GM23338 (cell line): ENCODE measurements at regions not wholly inside any gene's neighbourhood (a gene's known extent, or its start where the extent isn't known, plus 50 kb on each side); places are given as distances from the start of the nearest gene placed in this dataset.

Experiments used
- ATAC-seq: fragments of 200-7000 bp; cut with Tn5 transposase; 3 replicates; pipeline ENCODE4 v1.9.1; 2020
- DNase-seq: peaks from one replicate; pipeline ENCODE4 v3.0.0-alpha.2; 2015; ENCODE audit warnings: low spot score
- H2AFZ ChIP-seq: fragments of 200-600 bp; sonication (generic); 2 replicates; pipeline ENCODE4 v1.8.0; 2016; ENCODE audit warnings: antibody characterized with exemption, mild to moderate bottlenecking, moderate library complexity
- H3F3A ChIP-seq: fragments of 200-600 bp; sonication (generic); replicated peaks from 2 replicates; pipeline ENCODE4 v1.8.0; 2017; ENCODE audit warnings: antibody characterized with exemption, mixed run types, low read depth
- H3K27ac ChIP-seq: fragments of 200-600 bp; sonication (generic); 2 replicates; pipeline ENCODE4 v1.6.1; 2016; ENCODE audit warnings: low read depth
- H3K27me3 ChIP-seq: fragments of 200-600 bp; sonication (generic); 2 replicates; pipeline ENCODE4 v1.8.0; 2016; ENCODE audit warnings: mild to moderate bottlenecking, mixed run types, moderate library complexity; ENCODE audit not compliant: insufficient read depth
- H3K36me3 ChIP-seq: fragments of 200-600 bp; sonication (generic); 2 replicates; pipeline ENCODE4 v1.8.0; 2016; ENCODE audit warnings: mild to moderate bottlenecking; ENCODE audit not compliant: insufficient read depth
- H3K4me1 ChIP-seq: fragments of 200-600 bp; sonication (generic); 2 replicates; pipeline ENCODE4 v1.8.0; 2016; ENCODE audit warnings: mild to moderate bottlenecking, moderate library complexity; ENCODE audit not compliant: insufficient read depth
- H3K4me2 ChIP-seq: fragments of 200-600 bp; sonication (generic); 2 replicates; pipeline ENCODE4 v1.7.1; 2017; ENCODE audit warnings: mixed run types
- H3K4me3 ChIP-seq: fragments of 200-600 bp; sonication (generic); 2 replicates; pipeline ENCODE4 v1.6.1; 2016; ENCODE audit warnings: mixed run types
- H3K79me2 ChIP-seq: fragments of 200-600 bp; sonication (generic); replicated peaks from 2 replicates; pipeline ENCODE4 v1.8.0; 2017; ENCODE audit warnings: mild to moderate bottlenecking; ENCODE audit not compliant: insufficient read depth
- H3K9me2 ChIP-seq: fragments of 200-600 bp; sonication (generic); 2 replicates; pipeline ENCODE4 v1.8.0; 2017; ENCODE audit not compliant: insufficient read depth
- H4K20me1 ChIP-seq: fragments of 200-600 bp; sonication (generic); replicated peaks from 2 replicates; pipeline ENCODE4 v1.8.0; 2017; ENCODE audit warnings: mild to moderate bottlenecking; ENCODE audit not compliant: insufficient read depth
- H3K27ac Mint-ChIP-seq: 2 replicates; pipeline ENCODE4 v1.8.0; 2020; ENCODE audit warnings: inconsistent platforms, mild to moderate bottlenecking, moderate library complexity, mixed read lengths
- H3K27me3 Mint-ChIP-seq: 3 replicates; pipeline ENCODE4 v1.8.0; 2022; ENCODE audit warnings: low read depth, mild to moderate bottlenecking, moderate library complexity, mixed read lengths, inconsistent platforms; ENCODE audit not compliant: insufficient read depth, poor library complexity
- H3K36me3 Mint-ChIP-seq: 3 replicates; pipeline ENCODE4 v1.8.0; 2021; ENCODE audit warnings: low read depth, mild to moderate bottlenecking, inconsistent platforms, moderate library complexity, mixed read lengths
- H3K4me1 Mint-ChIP-seq: 3 replicates; pipeline ENCODE4 v1.8.0; 2020; ENCODE audit warnings: mild to moderate bottlenecking, inconsistent platforms, mixed read lengths
- H3K4me3 Mint-ChIP-seq: 3 replicates; pipeline ENCODE4 v1.8.0; 2021; ENCODE audit warnings: moderate library complexity, mild to moderate bottlenecking, inconsistent platforms, mixed read lengths
- H3K9me3 Mint-ChIP-seq: 3 replicates; pipeline ENCODE4 v1.8.0; 2020; ENCODE audit warnings: moderate library complexity, mild to moderate bottlenecking, inconsistent platforms, mixed read lengths
- CREB1 ChIP-seq: fragments of 250-450 bp; sonication (Bioruptor Pico); IDR thresholded peaks from 2 replicates; pipeline ENCODE4 v1.5.0; 2020; ENCODE audit warnings: low read depth, mild to moderate bottlenecking, moderate library complexity
- CTCF ChIP-seq, 2 experiments: fragments of 200-600 bp in 1 of 2; sonication (generic) in 1 of 2; conservative IDR thresholded peaks; 2 replicates each; pipeline versions ENCODE4 v1.5.1 to v1.6.1; 2016 to 2017; ENCODE audit warnings: antibody characterized with exemption in 2 of 2, low read depth in 2 of 2, mild to moderate bottlenecking in 2 of 2, moderate library complexity in 1 of 2
- EZH2phosphoT487 ChIP-seq: fragments of 200-600 bp; sonication (generic); IDR thresholded peaks from one replicate; pipeline ENCODE4 v1.8.1; 2018; ENCODE audit warnings: antibody characterized with exemption; ENCODE audit not compliant: unreplicated experiment
- NANOG ChIP-seq: IDR thresholded peaks from 2 replicates; pipeline ENCODE4 v1.6.1; 2016; ENCODE audit warnings: antibody characterized with exemption, borderline replicate concordance
- POLR2AphosphoS5 ChIP-seq: IDR thresholded peaks from 2 replicates; pipeline ENCODE4 v1.6.1; 2016; ENCODE audit warnings: antibody characterized with exemption, low read depth
- ZNF331 ChIP-seq: fragments of 250-450 bp; sonication (Bioruptor Pico); IDR thresholded peaks from 2 replicates; pipeline ENCODE4 v1.5.0; 2020; ENCODE audit warnings: low read depth, mild to moderate bottlenecking, moderate library complexity
- ZNF462 ChIP-seq: fragments of 250-450 bp; sonication (Bioruptor Pico); IDR thresholded peaks from 2 replicates; pipeline ENCODE4 v1.5.0; 2020; ENCODE audit warnings: mild to moderate bottlenecking, moderate library complexity

GRCh38 chr5:84628918-84629317, 244.2 kb upstream of the EDIL3 start:
- Histone ChIP-seq H4K20me1 (no peaks in the 10 kb centered on the region), H3K27me3 (no peaks in the 10 kb centered on the region), H3K9me2 (no peaks in the 10 kb centered on the region), H3K27ac (no peak overlapping the region), H3K36me3 (no peaks in the 10 kb centered on the region), H3K4me1 (no peaks in the 10 kb centered on the region), H3F3A (no peaks in the 10 kb centered on the region), H3K4me3 (no peak overlapping the region), H3K79me2 (no peaks in the 10 kb centered on the region), H3K4me2 (no peak overlapping the region), H2AFZ (no peak overlapping the region)
- Mint-ChIP-seq H3K27ac (no peak overlapping the region), H3K4me3 (no peak overlapping the region), H3K27me3 (peaks cover 2% of the 10 kb centered on the region), H3K36me3 (no peaks in the 10 kb centered on the region), H3K9me3 (no peaks in the 10 kb centered on the region; the same call in 2 of the 3 replicates), H3K4me1 (no peaks in the 10 kb centered on the region)
- TF ChIP-seq ZNF462 (CRISPR knock-in tag) (no peak), CTCF (conservative IDR thresholded peaks at IDR 0.05; ENCODE audit: low read depth in 2 of 2) (no peak), ZNF331 (CRISPR knock-in tag) (no peak), CREB1 (no peak), NANOG (no peak), EZH2phosphoT487 (no peak), POLR2AphosphoS5 (no peak)
- ATAC-seq (no peak), DNase-seq (no peak)
